Testis (tissue), 2 donors: ENCODE measurements at regions not wholly inside any gene's neighbourhood (a gene's known extent, or its start where the extent isn't known, plus 50 kb on each side); places are given as distances from the start of the nearest gene placed in this dataset.

Experiments
- DNase-seq: peaks from one replicate; pipeline ENCODE4 v3.0.0-alpha.2; 2019
- H3K27ac ChIP-seq, 2 donors: fragments of 200-600 bp; sonication (generic); one replicate each; pipeline ENCODE4 v1.5.1; 2019
- H3K27me3 ChIP-seq: fragments of 200-600 bp; sonication (generic); one replicate; pipeline ENCODE4 v1.5.1; 2019
- H3K36me3 ChIP-seq: fragments of 200-600 bp; sonication (generic); one replicate; pipeline ENCODE4 v1.5.1; 2017; ENCODE audit warnings: low read depth; ENCODE audit errors: missing control alignments
- H3K4me1 ChIP-seq: fragments of 200-600 bp; sonication (generic); one replicate; pipeline ENCODE4 v1.5.1; 2019
- H3K4me3 ChIP-seq, 2 donors: fragments of 200-600 bp; sonication (generic); one replicate each; pipeline ENCODE4 v1.5.1; 2017 to 2019
- H3K9me3 ChIP-seq: fragments of 200-600 bp; sonication (generic); one replicate; pipeline ENCODE4 v1.5.1; 2017
- POLR2A ChIP-seq: fragments of 450-650 bp; IDR thresholded peaks from one replicate; pipeline ENCODE4 v1.6.1; 2017; ENCODE audit warnings: antibody characterized with exemption, mild to moderate bottlenecking, moderate library complexity
- WGBS, 2 donors: methylation state at CpG; one replicate each; pipeline ENCODE4 v1.1.5; 2018; 5-methylcytosine and 5-hydroxymethylcytosine counted together
- intact Hi-C: fragments of 100-400 bp; cut with DNase I; formaldehyde crosslinking; loops from one replicate; pipeline ENCODE4 v1.15.1; 2023; ENCODE audit warnings: low total_unique reads
- TF ChIP-seq, protein P1 (sequence below), 3 experiments: fragments of 450-650 bp in 2 of 3; fragments of 200-600 bp in 1 of 3; sonication (generic) in 1 of 3; IDR thresholded peaks; one replicate each; pipeline ENCODE4 v1.5.1; 2016 to 2019; ENCODE audit warnings: antibody characterized with exemption in 3 of 3, mild to moderate bottlenecking in 2 of 3, moderate library complexity in 1 of 3

DNA sequence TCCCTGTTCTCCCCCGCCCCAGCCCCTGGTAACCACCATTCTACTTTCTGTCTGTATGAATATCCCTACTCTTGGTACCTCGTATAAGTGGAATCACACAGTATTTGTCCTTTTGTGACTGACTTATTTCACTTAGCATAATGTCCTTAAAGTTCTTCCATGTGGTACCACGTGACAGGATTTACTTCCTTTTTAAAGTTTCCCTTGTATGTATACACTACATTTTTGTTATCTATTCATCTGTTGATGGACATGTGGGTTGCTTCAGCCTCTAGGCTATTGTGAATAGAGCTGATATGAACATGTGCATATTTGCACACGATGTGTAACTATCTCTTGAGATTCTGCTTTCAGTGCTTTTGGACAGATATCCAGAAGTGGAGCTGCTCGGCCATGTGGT lies 59.6 kb upstream of the GJB6 start:
- Histone ChIP-seq H3K9me3 (no peaks in the 10 kb centered on the region), H3K4me1 (no peaks in the 10 kb centered on the region), H3K36me3 (no peaks in the 10 kb centered on the region), H3K27me3 (no peaks in the 10 kb centered on the region), H3K27ac (no peak overlapping the region), H3K4me3 (no peak overlapping the region)
- WGBS, 2 donors: 56 to 70% methylated on average over 5 of the region's 5 CpGs
- intact Hi-C loops: no loop called here
- DNase-seq: no peak
- TF ChIP-seq, protein P1, sequence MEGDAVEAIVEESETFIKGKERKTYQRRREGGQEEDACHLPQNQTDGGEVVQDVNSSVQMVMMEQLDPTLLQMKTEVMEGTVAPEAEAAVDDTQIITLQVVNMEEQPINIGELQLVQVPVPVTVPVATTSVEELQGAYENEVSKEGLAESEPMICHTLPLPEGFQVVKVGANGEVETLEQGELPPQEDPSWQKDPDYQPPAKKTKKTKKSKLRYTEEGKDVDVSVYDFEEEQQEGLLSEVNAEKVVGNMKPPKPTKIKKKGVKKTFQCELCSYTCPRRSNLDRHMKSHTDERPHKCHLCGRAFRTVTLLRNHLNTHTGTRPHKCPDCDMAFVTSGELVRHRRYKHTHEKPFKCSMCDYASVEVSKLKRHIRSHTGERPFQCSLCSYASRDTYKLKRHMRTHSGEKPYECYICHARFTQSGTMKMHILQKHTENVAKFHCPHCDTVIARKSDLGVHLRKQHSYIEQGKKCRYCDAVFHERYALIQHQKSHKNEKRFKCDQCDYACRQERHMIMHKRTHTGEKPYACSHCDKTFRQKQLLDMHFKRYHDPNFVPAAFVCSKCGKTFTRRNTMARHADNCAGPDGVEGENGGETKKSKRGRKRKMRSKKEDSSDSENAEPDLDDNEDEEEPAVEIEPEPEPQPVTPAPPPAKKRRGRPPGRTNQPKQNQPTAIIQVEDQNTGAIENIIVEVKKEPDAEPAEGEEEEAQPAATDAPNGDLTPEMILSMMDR (IDR thresholded peaks at IDR 0.05): no peak
- TF ChIP-seq POLR2A: no peak

DNA sequence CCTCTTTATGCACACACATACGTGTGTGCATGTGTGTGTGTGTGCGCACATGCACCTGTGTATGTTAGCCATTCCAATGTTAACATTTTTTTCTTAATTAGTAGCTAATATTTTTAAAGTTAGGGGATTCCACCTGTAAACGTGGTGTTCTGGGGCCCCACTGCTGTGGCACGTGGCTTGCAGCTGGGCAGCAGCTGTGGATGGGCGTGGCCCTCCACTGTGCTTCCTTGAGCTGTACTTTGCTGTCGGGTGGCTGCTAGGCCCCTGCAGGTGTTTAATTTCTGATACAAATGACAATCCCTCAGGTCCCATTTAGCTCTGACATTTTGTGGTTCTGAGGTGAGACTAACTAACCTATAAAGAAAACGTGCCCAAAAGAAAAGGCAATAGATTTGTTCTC lies 58.9 kb upstream of the GJB6 start:
- H3K4me1 ChIP-seq: no peaks in the 10 kb centered on the region
- TF ChIP-seq POLR2A: no peak
- TF ChIP-seq, protein P1 (IDR thresholded peaks at IDR 0.05): no peak
- H3K27me3 ChIP-seq: no peaks in the 10 kb centered on the region
- no peaks in the 10 kb centered on the region for H3K9me3 ChIP-seq
- WGBS, 2 donors: 62 to 68% methylated on average over 6 to 7 of the region's 7 CpGs
- no peak overlapping the region for H3K27ac ChIP-seq
- intact Hi-C loops: no loop called here
- DNase-seq: no peak
- no peak overlapping the region for H3K4me3 ChIP-seq
- no peaks in the 10 kb centered on the region for H3K36me3 ChIP-seq

DNA sequence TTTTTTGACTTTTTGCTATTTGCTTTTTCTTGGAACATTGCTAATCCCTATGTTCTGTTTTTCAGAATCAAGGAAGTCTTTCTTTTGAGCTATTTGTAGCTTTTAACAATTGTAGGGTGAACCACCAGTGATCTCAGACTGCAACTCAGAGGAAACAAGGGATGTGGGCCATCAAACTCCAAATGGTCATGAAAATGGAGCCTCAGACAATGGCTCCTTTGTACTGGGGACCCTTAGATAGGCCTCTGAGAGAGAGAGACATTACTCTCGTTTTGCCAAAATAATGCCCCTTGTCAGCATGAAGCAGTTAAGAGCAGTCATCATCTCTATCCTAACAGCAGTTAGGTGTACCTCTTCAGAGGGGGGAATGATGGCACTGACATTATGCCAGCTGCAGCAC lies 56.4 kb upstream of the GJB6 start:
- no peak overlapping the region for H3K27ac ChIP-seq
- H3K27me3 ChIP-seq: no peaks in the 10 kb centered on the region
- H3K4me1 ChIP-seq: no peaks in the 10 kb centered on the region
- no peak overlapping the region for H3K4me3 ChIP-seq
- WGBS, 2 donors: 44% methylated on average over 1 of the region's 1 CpG
- H3K9me3 ChIP-seq: no peaks in the 10 kb centered on the region
- no peak for DNase-seq
- TF ChIP-seq POLR2A: no peak
- TF ChIP-seq, protein P1 (IDR thresholded peaks at IDR 0.05): no peak
- H3K36me3 ChIP-seq: no peaks in the 10 kb centered on the region
- intact Hi-C loops: no loop called here

DNA sequence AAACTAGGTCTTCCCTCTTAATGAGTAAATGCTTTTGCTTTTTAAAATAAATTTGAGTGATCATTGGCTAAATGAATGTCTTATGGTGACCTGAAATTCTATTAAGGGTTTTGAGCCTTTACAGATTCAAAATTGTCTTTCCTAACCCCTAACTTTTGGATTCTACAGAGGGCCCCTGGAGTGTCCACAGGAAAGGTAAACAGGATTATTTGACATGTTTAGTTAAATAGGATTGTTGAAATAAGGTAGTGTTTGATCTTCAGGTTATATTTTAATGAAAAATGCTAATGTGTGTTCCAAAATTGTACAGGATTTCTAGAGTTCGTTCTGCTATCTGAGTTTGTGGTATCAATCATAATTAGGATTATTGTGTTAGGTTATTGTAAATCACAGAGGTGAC lies 55.9 kb upstream of the GJB6 start:
- Histone ChIP-seq H3K4me1 (no peaks in the 10 kb centered on the region), H3K27ac (no peak overlapping the region), H3K4me3 (no peak overlapping the region), H3K9me3 (no peaks in the 10 kb centered on the region), H3K27me3 (no peaks in the 10 kb centered on the region), H3K36me3 (no peaks in the 10 kb centered on the region)
- intact Hi-C loops: no loop called here
- no peak for DNase-seq
- no peak for TF ChIP-seq POLR2A
- TF ChIP-seq, protein P1 (IDR thresholded peaks at IDR 0.05): no peak
- 76 to 82% methylated on average over 1 of the region's 1 CpG for WGBS, 2 donors

DNA sequence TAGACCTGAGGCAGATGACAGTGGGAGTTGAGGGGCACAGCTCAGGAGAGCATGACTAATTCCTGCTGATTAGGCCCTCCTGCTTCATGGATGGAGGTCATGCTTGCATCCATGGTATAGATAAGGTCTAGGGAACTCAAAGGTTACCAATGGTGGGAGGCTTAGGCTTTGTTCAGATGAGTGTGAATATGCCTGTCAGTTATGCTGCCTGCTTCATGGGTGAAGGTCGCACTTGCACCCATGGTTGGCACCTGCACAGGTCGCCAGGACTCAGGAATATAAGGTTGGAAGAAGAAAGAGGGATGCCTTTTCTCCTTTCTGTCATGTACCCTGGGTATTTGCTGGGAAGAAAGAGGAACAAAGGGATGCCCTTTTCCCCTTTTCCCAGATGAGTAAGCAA lies 53.4 kb upstream of the GJB6 start:
- TF ChIP-seq, protein P1 (IDR thresholded peaks at IDR 0.05): no peak
- TF ChIP-seq POLR2A: no peak
- no peaks in the 10 kb centered on the region for H3K36me3 ChIP-seq
- no peak overlapping the region for H3K4me3 ChIP-seq
- WGBS, 2 donors: 83 to 94% methylated on average over 2 of the region's 2 CpGs
- H3K4me1 ChIP-seq: no peaks in the 10 kb centered on the region
- DNase-seq: no peak
- no peak overlapping the region for H3K27ac ChIP-seq
- intact Hi-C loops: no loop called here
- H3K9me3 ChIP-seq: no peaks in the 10 kb centered on the region
- no peaks in the 10 kb centered on the region for H3K27me3 ChIP-seq
